IPS-NIHi7 (cell line): ENCODE measurements at regions not wholly inside any gene's neighbourhood (a gene's known extent, or its start where the extent isn't known, plus 50 kb on each side); places are given as distances from the start of the nearest gene placed in this dataset.

ENCODE experiments used
- DNase-seq: peaks from one replicate; pipeline ENCODE4 v3.0.0; 2012; ENCODE audit warnings: mixed read lengths; ENCODE audit errors: extremely low spot score

- DNase-seq = no peak
Measured at GRCh38 chr3:182716114-182716688, 77.1 kb upstream of the ATP11B start.

GRCh38 chr3:182717216-182717615, 76.1 kb upstream of the ATP11B start:
- DNase-seq = no peak

GRCh38 chr3:182722907-182723306, 70.4 kb upstream of the ATP11B start:
- no peak for DNase-seq

GRCh38 chr3:182723596-182723995, 69.7 kb upstream of the ATP11B start:
- DNase-seq = no peak

- no peak for DNase-seq
Measured at GRCh38 chr3:182725372-182726251, 67.7 kb upstream of the ATP11B start.

- DNase-seq = no peak
Measured at GRCh38 chr3:182726258-182727142, 66.8 kb upstream of the ATP11B start.

GRCh38 chr3:182728238-182728637, 65.1 kb upstream of the ATP11B start:
- no peak for DNase-seq

GRCh38 chr3:182729903-182730674, 63.2 kb upstream of the ATP11B start:
- DNase-seq = no peak

GRCh38 chr3:182730675-182731042, 62.6 kb upstream of the ATP11B start:
- DNase-seq = no peak

- DNase-seq = no peak
Measured at GRCh38 chr3:182731764-182732163, 61.5 kb upstream of the ATP11B start.

- DNase-seq = no peak
Measured at GRCh38 chr3:182732232-182733015, 60.9 kb upstream of the ATP11B start.

GRCh38 chr3:182735672-182736071, 57.6 kb upstream of the ATP11B start:
- DNase-seq = no peak

GRCh38 chr3:182737825-182738224, 55.5 kb upstream of the ATP11B start:
- no peak for DNase-seq

- no peak for DNase-seq
Measured at GRCh38 chr3:182738583-182739411, 54.5 kb upstream of the ATP11B start.

- no peak for DNase-seq
Measured at GRCh38 chr3:182739619-182740018, 53.7 kb upstream of the ATP11B start.

GRCh38 chr3:182740710-182741109, 52.6 kb upstream of the ATP11B start:
- no peak for DNase-seq

- DNase-seq = no peak
Measured at GRCh38 chr3:182741214-182741613, 52.1 kb upstream of the ATP11B start.
